Ishikawa (cell line): ENCODE measurements at regions not wholly inside any gene's neighbourhood (a gene's known extent, or its start where the extent isn't known, plus 50 kb on each side); places are given as distances from the start of the nearest gene placed in this dataset.

ENCODE experiments used
- CEBPB ChIP-seq: IDR thresholded peaks from 2 replicates; pipeline ENCODE4 v1.6.1; 2012
- CREB1 ChIP-seq: IDR thresholded peaks from 2 replicates; pipeline ENCODE4 v1.6.1; 2012; ENCODE audit warnings: low read depth
- EP300 ChIP-seq: IDR thresholded peaks from 2 replicates; pipeline ENCODE4 v1.6.1; 2012; ENCODE audit warnings: borderline replicate concordance
- FOXM1 ChIP-seq: IDR thresholded peaks from 2 replicates; pipeline ENCODE4 v1.6.1; 2012; ENCODE audit warnings: low read depth, borderline replicate concordance
- MAX ChIP-seq: IDR thresholded peaks from 2 replicates; pipeline ENCODE4 v1.6.1; 2012
- NFIC ChIP-seq: IDR thresholded peaks from 2 replicates; pipeline ENCODE4 v1.6.1; 2012
- TAF1 ChIP-seq: IDR thresholded peaks from 2 replicates; pipeline ENCODE4 v1.6.1; 2012; ENCODE audit warnings: low read depth, mild to moderate bottlenecking
- TCF12 ChIP-seq: IDR thresholded peaks from 2 replicates; pipeline ENCODE4 v1.6.1; 2012; ENCODE audit warnings: low read depth
- TEAD4 ChIP-seq: IDR thresholded peaks from 2 replicates; pipeline ENCODE4 v1.6.1; 2012
- USF1 ChIP-seq: IDR thresholded peaks from 2 replicates; pipeline ENCODE4 v1.6.1; 2012
- YY1 ChIP-seq: IDR thresholded peaks from 2 replicates; pipeline ENCODE4 v1.6.1; 2012; ENCODE audit warnings: low read depth

- TF ChIP-seq CEBPB (no peak), TCF12 (no peak), TEAD4 (no peak), CREB1 (no peak), YY1 (no peak), EP300 (no peak), MAX (no peak), USF1 (no peak), FOXM1 (no peak), TAF1 (no peak), NFIC (no peak)
Measured at GRCh38 chr5:163165277-163165676, 272.1 kb upstream of the CCNG1 start.
